WTC11 (cell line): ENCODE measurements at regions not wholly inside any gene's neighbourhood (a gene's known extent, or its start where the extent isn't known, plus 50 kb on each side); places are given as distances from the start of the nearest gene placed in this dataset.
"Not testable (repeated sequence)": the region's sequence is repeated elsewhere in the genome, so short reads cannot be mapped to it uniquely, and the experiment has no call there.

Source experiments
- ATAC-seq: fragments of 200-7000 bp; cut with Tn5 transposase; 2 replicates; pipeline ENCODE4 v1.10.0; 2021; ENCODE audit warnings: mild to moderate bottlenecking, moderate library complexity
- CTCF ChIA-PET: fragments of 300-600 bp; sonication (Branson Sonifier 250); formaldehyde crosslinking; loops from one replicate; lab custom pipeline; 2021; ENCODE audit warnings: antibody characterized with exemption; lab: Charles Lee
- POLR2A ChIA-PET: fragments of 350-600 bp; sonication (Branson Sonifier 250); formaldehyde crosslinking; loops from one replicate; lab custom pipeline; 2021; ENCODE audit warnings: antibody characterized with exemption; lab: Charles Lee
- DNase-seq: peaks from one replicate; pipeline ENCODE4 v3.0.0; 2021; ENCODE audit warnings: low spot score
- H3K27ac Mint-ChIP-seq: 2 replicates; pipeline ENCODE4 v1.8.0; 2021; ENCODE audit warnings: mixed read lengths
- H3K27me3 Mint-ChIP-seq: 2 replicates; pipeline ENCODE4 v1.8.0; 2021; ENCODE audit warnings: low read depth, mild to moderate bottlenecking, moderate library complexity, mixed read lengths
- H3K36me3 Mint-ChIP-seq: 2 replicates; pipeline ENCODE4 v1.8.0; 2021; ENCODE audit warnings: mixed read lengths
- H3K4me1 Mint-ChIP-seq: 2 replicates; pipeline ENCODE4 v1.8.0; 2022; ENCODE audit warnings: mixed read lengths
- H3K4me3 Mint-ChIP-seq: 2 replicates; pipeline ENCODE4 v1.8.0; 2021; ENCODE audit warnings: mild to moderate bottlenecking, moderate library complexity, mixed read lengths
- H3K9me3 Mint-ChIP-seq: 2 replicates; pipeline ENCODE4 v1.8.0; 2021; ENCODE audit warnings: mixed read lengths
- CBFB ChIP-seq: sonication (generic); formaldehyde crosslinking; IDR thresholded peaks from 2 replicates; pipeline ENCODE4 v1.8.1; 2022; ENCODE audit warnings: mild to moderate bottlenecking, low read depth, missing genetic modification reagents
- CDX4 ChIP-seq: fragments of 250-450 bp; sonication (Bioruptor Pico); IDR thresholded peaks from 2 replicates; pipeline ENCODE4 v1.9.0; 2021; ENCODE audit warnings: moderate library complexity, mild to moderate bottlenecking, inconsistent platforms, borderline replicate concordance
- CREB1 ChIP-seq: sonication (generic); formaldehyde crosslinking; IDR thresholded peaks from 2 replicates; pipeline ENCODE4 v1.8.0; 2023; ENCODE audit warnings: mild to moderate bottlenecking, missing genetic modification reagents
- E2F4 ChIP-seq: sonication (generic); formaldehyde crosslinking; IDR thresholded peaks from 2 replicates; pipeline ENCODE4 v1.8.1; 2022; ENCODE audit warnings: low read depth, mild to moderate bottlenecking, moderate library complexity, missing genetic modification reagents, borderline replicate concordance
- ELF4 ChIP-seq: sonication (generic); formaldehyde crosslinking; IDR thresholded peaks from 2 replicates; pipeline ENCODE4 v1.8.1; 2022; ENCODE audit warnings: low read depth, mild to moderate bottlenecking, moderate library complexity, missing genetic modification reagents
- FOXK1 ChIP-seq: sonication (generic); formaldehyde crosslinking; IDR thresholded peaks from 2 replicates; pipeline ENCODE4 v1.8.0; 2022; ENCODE audit warnings: mild to moderate bottlenecking, moderate library complexity, missing genetic modification reagents
- GRHL2 ChIP-seq: fragments of 250-450 bp; sonication (Bioruptor Pico); IDR thresholded peaks from 2 replicates; pipeline ENCODE4 v1.8.0; 2022; ENCODE audit warnings: mild to moderate bottlenecking, moderate library complexity; ENCODE audit not compliant: insufficient replicate concordance, severe bottlenecking
- GTF2I ChIP-seq: fragments of 250-450 bp; sonication (Bioruptor Pico); conservative IDR thresholded peaks from 2 replicates; pipeline ENCODE4 v1.4.0; 2021; ENCODE audit warnings: mild to moderate bottlenecking
- IRF1 ChIP-seq: sonication (generic); formaldehyde crosslinking; IDR thresholded peaks from 2 replicates; pipeline ENCODE4 v1.8.0; 2023; ENCODE audit warnings: missing genetic modification reagents
- JAZF1 ChIP-seq: fragments of 250-450 bp; sonication (Bioruptor Pico); IDR thresholded peaks from 2 replicates; pipeline ENCODE4 v1.9.0; 2021; ENCODE audit warnings: moderate library complexity, mild to moderate bottlenecking, inconsistent platforms
- JUN ChIP-seq: sonication (generic); formaldehyde crosslinking; IDR thresholded peaks from 2 replicates; pipeline ENCODE4 v1.8.0; 2023; ENCODE audit warnings: mild to moderate bottlenecking, missing genetic modification reagents
- MXD4 ChIP-seq: fragments of 250-450 bp; sonication (Bioruptor Pico); IDR thresholded peaks from 2 replicates; pipeline ENCODE4 v1.8.0; 2021; ENCODE audit warnings: mild to moderate bottlenecking, moderate library complexity, borderline replicate concordance
- MYBL2 ChIP-seq: sonication (generic); formaldehyde crosslinking; IDR thresholded peaks from 2 replicates; pipeline ENCODE4 v1.8.1; 2023; ENCODE audit warnings: mild to moderate bottlenecking, moderate library complexity, missing genetic modification reagents
- NFATC4 ChIP-seq: fragments of 250-450 bp; sonication (Bioruptor Pico); IDR thresholded peaks from 2 replicates; pipeline ENCODE4 v1.9.0; 2021; ENCODE audit warnings: mild to moderate bottlenecking
- NFE2L1 ChIP-seq: sonication (generic); formaldehyde crosslinking; IDR thresholded peaks from 2 replicates; pipeline ENCODE4 v1.8.1; 2023; ENCODE audit warnings: missing genetic modification reagents
- NFYB ChIP-seq: sonication (generic); formaldehyde crosslinking; conservative IDR thresholded peaks from 2 replicates; pipeline ENCODE4 v1.8.0; 2022; ENCODE audit warnings: low read depth, missing genetic modification reagents
- NR2C2 ChIP-seq: sonication (generic); formaldehyde crosslinking; IDR thresholded peaks from 2 replicates; pipeline ENCODE4 v1.8.0; 2022; ENCODE audit warnings: mild to moderate bottlenecking, missing genetic modification reagents
- TEAD4 ChIP-seq: sonication (generic); formaldehyde crosslinking; IDR thresholded peaks from 2 replicates; pipeline ENCODE4 v1.8.0; 2022; ENCODE audit warnings: mild to moderate bottlenecking, missing genetic modification reagents
- ZBTB43 ChIP-seq: sonication (generic); formaldehyde crosslinking; IDR thresholded peaks from 2 replicates; pipeline ENCODE4 v1.8.1; 2023; ENCODE audit warnings: mild to moderate bottlenecking, missing genetic modification reagents
- ZMAT4 ChIP-seq: fragments of 250-450 bp; sonication (Bioruptor Pico); IDR thresholded peaks from 2 replicates; pipeline ENCODE4 v1.9.0; 2021; ENCODE audit warnings: mild to moderate bottlenecking
- ZNF219 ChIP-seq: sonication (generic); formaldehyde crosslinking; IDR thresholded peaks from 2 replicates; pipeline ENCODE4 v1.8.0; 2023; ENCODE audit warnings: missing genetic modification reagents, mild to moderate bottlenecking, borderline replicate concordance
- ZNF232 ChIP-seq: sonication (generic); formaldehyde crosslinking; IDR thresholded peaks from 2 replicates; pipeline ENCODE4 v1.8.0; 2022; ENCODE audit warnings: mild to moderate bottlenecking, missing genetic modification reagents
- ZNF281 ChIP-seq: sonication (generic); formaldehyde crosslinking; IDR thresholded peaks from 2 replicates; pipeline ENCODE4 v1.8.0; 2023; ENCODE audit warnings: mild to moderate bottlenecking, missing genetic modification reagents

GRCh38 chr15:77830051-77830468, 197.3 kb upstream of the LINGO1 start:
- POLR2A ChIA-PET, result no interaction called here
- H3K36me3 Mint-ChIP-seq, result no peaks in the 10 kb centered on the region
- no peaks in the 10 kb centered on the region; the same call in none of the 2 replicates for H3K27me3 Mint-ChIP-seq
- TF ChIP-seq ZNF232 (CRISPR knock-in tag), result no peak
- TF ChIP-seq MXD4 (CRISPR knock-in tag), result no peak
- no peak for TF ChIP-seq FOXK1
- TF ChIP-seq GRHL2 (CRISPR knock-in tag), result no peak
- TF ChIP-seq CDX4, result no peak
- TF ChIP-seq NFATC4, result no peak
- no peak for TF ChIP-seq TEAD4 (CRISPR knock-in tag)
- no peak for TF ChIP-seq GTF2I (CRISPR knock-in tag)
- no peak for TF ChIP-seq ZNF281
- TF ChIP-seq ELF4 (CRISPR knock-in tag), result no peak
- no peak for TF ChIP-seq CBFB (CRISPR knock-in tag)
- no peak for TF ChIP-seq NR2C2 (CRISPR knock-in tag)
- TF ChIP-seq JAZF1 (CRISPR knock-in tag), result no peak
- no peak for TF ChIP-seq E2F4 (CRISPR knock-in tag)
- no peak for TF ChIP-seq JUN (CRISPR knock-in tag)
- no peak for TF ChIP-seq IRF1
- TF ChIP-seq, all 79 proteins: peak for 0
- Mint-ChIP-seq H3K9me3 (no peaks in the 10 kb centered on the region), H3K27ac (no peak overlapping the region), H3K4me3 (no peak overlapping the region), H3K4me1 (peaks cover 8% of the 10 kb centered on the region; the same call in 1 of the 2 replicates)
- no peak for ATAC-seq
- CTCF ChIA-PET, result interaction anchor here (1.5 to 2.9 kb wide), 2 partner anchors 9 to 175 kb away, joined by 9 to 11 read pairs; no protein-coding TSS in a partner anchor
- DNase-seq, result no peak

- DNase-seq, H3K27ac Mint-ChIP-seq, H3K36me3 Mint-ChIP-seq, POLR2A ChIA-PET, ATAC-seq, H3K27me3 Mint-ChIP-seq, H3K9me3 Mint-ChIP-seq, H3K4me3 Mint-ChIP-seq, H3K4me1 Mint-ChIP-seq: not testable (repeated sequence)
- CTCF ChIA-PET, result interaction anchor here (0.8 to 1.5 kb wide), 2 partner anchors 8 to 174 kb away, joined by 3 to 9 read pairs; no protein-coding TSS in a partner anchor
Measured at GRCh38 chr15:77829331-77829730, 196.6 kb upstream of the LINGO1 start.

GRCh38 chr15:77827860-77828259, 195.1 kb upstream of the LINGO1 start:
- no peaks in the 10 kb centered on the region for H3K36me3 Mint-ChIP-seq
- ChIA-PET POLR2A (no interaction called here), CTCF (interaction anchor here (3.0 kb wide), 1 partner anchor 194 kb away, joined by 9 read pairs; the partner anchor contains the start of gene LINGO1)
- H3K4me1 Mint-ChIP-seq, result peaks cover 8% of the 10 kb centered on the region; the same call in 1 of the 2 replicates
- TF ChIP-seq NFYB (CRISPR knock-in tag) (no peak), ZMAT4 (CRISPR knock-in tag) (no peak), CBFB (CRISPR knock-in tag) (no peak), MYBL2 (CRISPR knock-in tag) (no peak), NR2C2 (CRISPR knock-in tag) (no peak), CREB1 (CRISPR knock-in tag) (no peak), NFE2L1 (CRISPR knock-in tag) (no peak), ZBTB43 (CRISPR knock-in tag) (no peak), ZNF219 (no peak), TEAD4 (CRISPR knock-in tag) (no peak)
- H3K4me3 Mint-ChIP-seq, result no peak overlapping the region
- no peaks in the 10 kb centered on the region for H3K9me3 Mint-ChIP-seq
- H3K27me3 Mint-ChIP-seq, result peaks cover 2% of the 10 kb centered on the region
- no peak for DNase-seq
- H3K27ac Mint-ChIP-seq, result no peak overlapping the region
- no peak for ATAC-seq
